Stimulated activated CD8-positive, alpha-beta memory T cell treated with anti-CD3 and anti-CD28 coated beads, Interleukin-12 subunit alpha, Interleukin-12 subunit beta, amount 100 ng/mL, for 4 hours (primary cell): ENCODE measurements at regions not wholly inside any gene's neighbourhood (a gene's known extent, or its start where the extent isn't known, plus 50 kb on each side); places are given as distances from the start of the nearest gene placed in this dataset.

Experiments used
- DNase-seq: peaks from one replicate; pipeline ENCODE4 v3.0.0-alpha.2; 2020; ENCODE audit warnings: low read depth

GRCh38 chr5:164600929-164601535 is 1095.6 kb downstream of the MAT2B start:
- DNase-seq = no peak

GRCh38 chr5:164608507-164608906 is 1103.1 kb downstream of the MAT2B start:
- DNase-seq = no peak

- DNase-seq = no peak
Measured at GRCh38 chr5:164610374-164610773, 1105.0 kb downstream of the MAT2B start.

- DNase-seq = no peak
Measured at GRCh38 chr5:164614707-164615106, 1109.3 kb downstream of the MAT2B start.

GRCh38 chr5:164617290-164617689 is 1111.9 kb downstream of the MAT2B start:
- no peak for DNase-seq

DNA sequence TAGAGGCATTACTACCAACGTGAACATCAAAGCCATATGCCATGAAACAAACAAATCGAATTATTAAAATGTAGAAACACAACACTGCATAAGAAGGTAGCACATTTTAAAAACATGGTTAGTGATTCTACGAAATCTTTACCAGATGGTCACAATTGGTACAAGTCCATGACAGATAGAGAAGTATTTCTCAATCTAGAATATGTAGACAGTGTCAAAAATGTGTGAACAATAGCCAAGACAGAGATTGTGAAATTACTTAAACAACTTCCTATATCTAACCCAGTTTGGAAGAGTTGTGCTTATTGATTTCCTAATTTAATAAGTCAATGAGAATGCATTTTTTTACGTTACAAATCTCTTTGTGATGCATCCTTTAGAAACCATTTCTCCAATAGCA is 1121.6 kb downstream of the MAT2B start:
- no peak for DNase-seq

- DNase-seq = no peak
Measured at GRCh38 chr5:164636456-164636855, 1131.0 kb downstream of the MAT2B start.

DNA sequence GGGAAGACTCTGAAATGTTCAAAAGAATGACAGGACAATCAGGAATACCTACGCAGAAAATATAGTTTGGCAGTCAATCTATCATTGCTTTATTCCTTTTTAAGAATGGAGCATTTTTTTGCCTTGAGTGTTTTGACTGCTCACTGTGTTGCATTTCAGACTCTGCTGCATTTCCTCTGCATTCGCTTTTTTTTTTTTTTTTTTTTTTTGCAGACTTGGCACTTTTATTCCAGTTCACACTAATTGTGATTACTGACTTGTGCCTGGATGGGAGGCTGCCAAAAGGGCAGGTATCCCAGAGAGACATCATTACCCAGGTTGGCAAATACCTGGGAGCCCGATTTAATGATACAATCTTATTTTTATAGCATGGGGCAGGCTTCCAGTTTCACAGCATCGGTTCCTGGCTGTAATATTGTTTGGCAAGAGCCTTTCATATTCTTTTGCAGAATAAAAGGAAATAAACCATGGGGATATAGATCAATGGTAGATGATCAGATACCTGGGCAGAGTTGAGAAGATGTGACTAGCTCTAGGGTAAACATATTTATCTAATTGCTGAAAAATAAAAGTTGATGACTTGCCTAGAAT is 1132.6 kb downstream of the MAT2B start:
- no peak for DNase-seq

GRCh38 chr5:164649266-164649665 is 1143.8 kb downstream of the MAT2B start:
- DNase-seq = no peak

DNA sequence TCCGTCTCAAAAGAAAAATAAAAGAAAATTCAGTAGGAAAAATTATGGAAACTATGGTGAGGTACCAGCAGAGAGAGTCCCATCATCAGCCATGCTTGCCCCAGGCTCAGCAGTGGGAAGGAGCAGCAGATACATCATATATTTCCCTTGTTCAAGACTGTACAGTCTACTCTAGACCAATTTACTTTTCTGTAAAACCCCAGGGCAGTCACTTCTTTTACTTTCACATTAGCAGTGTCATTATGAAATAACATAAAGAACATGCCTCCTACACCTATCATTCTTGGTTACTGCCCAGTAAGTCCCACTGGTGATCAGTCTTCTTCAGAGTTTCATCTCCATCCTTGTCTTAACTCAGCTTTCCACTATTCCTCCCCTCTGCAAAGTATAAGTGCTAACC is 1145.0 kb downstream of the MAT2B start:
- no peak for DNase-seq

- no peak for DNase-seq
Measured at GRCh38 chr5:164651546-164652275, 1146.3 kb downstream of the MAT2B start.

GRCh38 chr5:164652276-164652660 is 1146.8 kb downstream of the MAT2B start:
- DNase-seq = no peak

DNA sequence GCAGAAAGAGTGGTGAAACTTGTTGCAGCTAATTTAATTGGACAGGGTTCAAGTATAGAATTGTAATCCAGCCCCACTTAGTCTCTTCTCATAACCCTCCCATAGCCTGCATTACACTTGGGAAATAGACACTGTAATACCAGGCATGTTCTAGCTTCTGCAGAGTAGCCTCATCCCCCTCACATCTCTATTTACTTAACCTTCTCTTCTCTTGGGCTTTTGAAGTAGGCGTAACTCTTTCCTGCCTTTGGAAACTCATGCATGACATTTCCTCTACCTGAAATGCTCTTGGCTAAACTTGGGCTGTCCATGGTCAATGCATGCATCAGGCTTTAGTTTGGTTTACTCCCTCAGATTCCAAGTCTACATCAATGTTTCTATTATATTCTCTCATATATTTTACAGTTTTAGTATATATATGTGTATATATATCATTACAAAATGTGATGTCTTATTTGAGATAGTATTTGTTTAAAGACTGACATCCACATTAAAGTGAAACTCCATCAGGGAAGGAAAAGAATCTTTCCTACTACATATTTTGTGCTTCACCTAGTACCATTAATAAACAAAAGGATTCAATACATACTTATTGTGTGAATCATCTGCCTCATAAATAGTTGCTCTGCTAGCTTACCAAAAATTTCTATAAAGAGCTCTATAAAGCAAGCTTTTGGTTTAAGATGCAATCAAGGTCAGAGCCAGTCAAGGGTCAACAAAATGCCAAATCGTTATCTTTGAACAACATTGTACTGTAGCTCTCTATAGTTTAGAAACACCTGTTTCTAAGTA is 1158.0 kb downstream of the MAT2B start:
- no peak for DNase-seq

- no peak for DNase-seq
Measured at GRCh38 chr5:164671640-164672039, 1166.2 kb downstream of the MAT2B start.

DNA sequence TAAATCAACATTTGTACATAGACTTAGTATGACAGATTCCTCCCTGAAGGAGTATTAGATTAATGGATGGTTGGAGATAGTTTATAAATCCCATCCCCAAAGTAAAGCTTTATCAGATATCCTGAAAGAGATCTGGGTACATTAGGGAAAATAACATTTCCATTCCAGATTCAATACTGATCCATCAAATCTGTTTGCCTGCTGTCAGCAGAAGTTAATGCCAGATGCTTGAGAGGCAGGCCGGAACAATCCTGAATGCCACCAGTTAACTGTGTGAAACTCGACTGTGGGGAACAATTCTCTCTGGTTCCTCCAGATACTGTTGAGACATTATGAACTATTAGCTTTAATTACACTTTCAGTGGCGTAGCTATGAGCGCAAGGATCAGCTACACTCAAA is 1166.8 kb downstream of the MAT2B start:
- DNase-seq = no peak

DNA sequence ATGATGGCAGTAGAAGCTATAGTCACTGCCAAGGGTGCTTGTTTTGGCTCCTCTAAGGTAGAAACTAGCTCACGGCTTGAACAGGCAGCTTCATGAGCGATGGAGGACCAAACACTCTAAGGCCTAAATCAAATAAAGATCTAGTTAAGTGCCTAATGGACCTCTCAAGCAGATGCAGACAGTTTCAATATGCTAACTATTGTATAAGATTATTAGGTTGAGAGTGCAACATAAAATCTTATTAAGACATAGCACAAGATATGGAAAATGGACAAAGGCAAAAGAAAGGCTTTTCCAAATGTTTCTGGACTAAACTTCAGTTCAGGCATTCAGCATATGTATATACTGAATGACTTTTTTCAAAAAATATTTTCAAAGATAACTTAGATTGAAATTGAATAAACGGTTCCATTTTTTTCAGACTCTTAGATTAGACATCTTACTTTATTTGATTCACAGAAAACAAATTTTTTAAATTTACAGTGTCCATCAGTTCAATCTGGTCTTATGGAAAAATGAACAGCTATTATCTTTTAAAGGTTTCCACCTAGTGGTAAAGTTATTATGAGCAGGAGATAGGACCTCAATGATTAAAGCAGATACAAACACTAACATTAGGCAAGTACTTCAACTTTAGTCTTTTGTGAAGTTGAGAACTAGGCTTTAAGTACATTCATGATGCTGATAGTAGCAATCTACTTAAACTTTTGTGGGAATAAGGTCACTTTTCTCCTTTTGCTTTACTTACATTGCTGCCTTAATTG is 1167.7 kb downstream of the MAT2B start:
- no peak for DNase-seq

DNA sequence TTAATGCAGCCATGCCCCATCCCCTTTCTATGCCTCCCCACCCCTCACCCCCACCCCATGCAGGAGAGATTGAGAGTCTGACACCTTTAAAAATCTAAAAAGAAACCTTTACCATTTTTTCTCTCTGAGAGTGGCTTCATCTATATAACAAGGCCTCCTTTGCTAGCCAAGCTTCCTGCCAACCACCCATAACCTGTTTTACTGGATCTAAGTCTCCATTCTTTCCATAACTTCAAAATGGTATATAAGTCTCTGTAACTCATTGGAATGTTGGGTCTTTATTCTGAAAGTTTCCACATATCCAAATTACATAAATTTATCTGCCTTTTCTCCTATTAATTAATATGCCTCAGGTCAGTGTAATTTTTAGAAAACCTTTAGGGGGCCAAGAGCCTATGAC is 1174.0 kb downstream of the MAT2B start:
- no peak for DNase-seq

DNA sequence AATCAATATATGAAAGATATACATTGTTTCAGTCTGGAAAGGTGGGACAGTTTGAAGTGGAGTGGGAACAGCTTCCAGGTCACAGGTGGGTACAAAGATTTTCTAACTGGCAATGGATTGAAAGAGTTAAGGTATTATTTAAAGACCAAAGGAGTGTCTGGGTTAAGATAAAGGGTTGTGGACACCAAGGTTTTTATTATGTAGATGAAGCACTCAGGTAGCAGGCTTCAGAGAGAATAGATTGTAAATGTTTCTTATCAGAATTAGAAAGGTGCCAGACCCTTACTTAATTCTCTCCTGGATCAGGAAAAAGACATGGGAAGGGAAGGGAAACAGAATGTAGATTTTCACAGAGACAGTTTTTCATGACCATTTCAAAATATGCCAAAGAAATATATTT is 1174.8 kb downstream of the MAT2B start:
- DNase-seq = no peak

GRCh38 chr5:164680812-164681520 is 1175.5 kb downstream of the MAT2B start:
- no peak for DNase-seq

- DNase-seq = no peak
Measured at GRCh38 chr5:164687391-164687790, 1182.0 kb downstream of the MAT2B start.

- DNase-seq = no peak
Measured at GRCh38 chr5:164688437-164688836, 1183.0 kb downstream of the MAT2B start.
